DMS53 (cell line): ENCODE measurements at regions not wholly inside any gene's neighbourhood (a gene's known extent, or its start where the extent isn't known, plus 50 kb on each side); places are given as distances from the start of the nearest gene placed in this dataset.
A peak's percentile ranks its signal among the peaks of the same experiment; 100 is the strongest.

Source experiments
- DNase-seq: peaks from one replicate; lab custom pipeline; 2025; lab: John Stamatoyannopoulos, UW

GRCh38 chr2:129142465-129142864, 823.8 kb upstream of the HS6ST1 start:
- no peak for DNase-seq

DNA sequence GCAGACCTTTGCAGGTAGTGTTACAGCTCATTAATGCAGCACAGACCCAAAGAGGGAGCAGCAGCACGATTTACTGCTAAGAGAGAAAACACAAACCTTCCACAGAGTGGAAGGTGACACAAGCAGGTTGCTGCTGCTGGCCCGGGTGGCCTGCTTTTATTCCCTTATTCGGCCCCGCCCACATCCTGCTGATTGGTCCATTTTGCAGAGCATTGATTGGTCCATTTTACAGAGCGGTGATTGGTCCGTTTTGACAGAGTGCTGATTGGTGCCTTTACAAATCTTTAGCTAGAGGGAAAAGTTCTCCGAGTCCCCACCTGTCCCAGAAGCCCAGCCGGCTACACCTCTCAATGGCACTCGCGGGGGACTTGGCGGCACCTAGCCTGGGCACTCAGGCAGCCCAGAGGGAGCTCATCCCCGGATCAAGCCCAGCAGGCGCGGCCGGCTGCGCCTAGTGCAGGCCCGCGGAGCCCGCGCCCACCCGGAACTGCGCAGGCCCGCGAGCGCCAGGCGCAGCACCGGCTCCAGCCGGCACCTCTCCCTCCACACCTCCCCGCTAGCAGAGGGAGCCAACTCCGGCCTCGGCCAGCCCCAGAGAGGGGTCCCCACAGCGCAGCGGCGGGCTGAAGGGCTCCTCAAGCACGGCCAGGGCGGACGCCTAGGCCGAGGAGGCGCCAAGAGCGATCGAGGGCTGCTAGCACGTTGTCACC, 825.6 kb upstream of the HS6ST1 start:
- peak; percentile 76 for DNase-seq

GRCh38 chr2:129152514-129152913, 827.0 kb upstream of the RAB6C start:
- no peak for DNase-seq

GRCh38 chr2:129160879-129161278, 818.6 kb upstream of the RAB6C start:
- DNase-seq, result no peak

GRCh38 chr2:129164220-129164949, 815.1 kb upstream of the RAB6C start:
- no peak for DNase-seq

DNA sequence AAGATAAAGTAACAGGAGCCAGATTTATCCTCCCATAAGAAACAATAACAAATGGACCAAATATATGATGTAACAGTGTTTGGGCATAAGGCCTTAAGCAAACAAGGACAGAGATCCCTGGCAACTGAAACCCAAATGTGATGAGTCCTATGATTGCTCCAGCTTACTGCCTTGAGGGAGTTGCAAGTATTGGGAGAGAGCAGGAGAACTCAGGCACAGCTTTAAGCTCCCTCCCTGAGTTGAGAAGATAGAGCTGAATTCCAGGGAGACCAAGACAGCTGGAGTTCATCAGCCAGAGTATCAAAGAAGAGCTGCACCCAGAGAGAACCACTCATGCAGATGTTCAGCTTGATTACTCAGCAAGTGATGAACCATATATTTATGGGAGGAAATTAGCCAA, 814.5 kb upstream of the RAB6C start:
- no peak for DNase-seq

- DNase-seq, result no peak
These were observed 812.0 kb upstream of the RAB6C start for GRCh38 chr2:129167456-129167855.

- DNase-seq, result no peak
These were observed 808.9 kb upstream of the RAB6C start for GRCh38 chr2:129170570-129170969.

DNA sequence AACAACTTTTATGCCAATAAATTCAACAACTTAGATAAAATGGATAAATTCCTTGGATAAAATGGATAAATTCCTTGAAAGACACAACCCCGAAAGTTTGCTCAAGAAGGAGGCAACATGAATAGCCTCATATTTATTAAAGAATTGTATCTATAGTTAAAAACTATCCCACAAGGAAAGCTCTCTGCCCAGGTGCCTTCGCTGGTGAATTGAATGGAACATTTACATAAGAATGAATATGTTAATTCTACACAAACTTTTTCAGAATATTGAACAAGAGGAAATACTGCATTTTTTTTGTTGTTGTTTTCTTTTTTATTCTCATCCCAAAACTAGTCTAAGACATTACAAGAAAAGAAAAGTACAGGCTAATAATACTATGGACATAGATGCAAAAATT, 805.3 kb upstream of the RAB6C start:
- no peak for DNase-seq

GRCh38 chr2:129175051-129175450, 804.4 kb upstream of the RAB6C start:
- no peak for DNase-seq

DNA sequence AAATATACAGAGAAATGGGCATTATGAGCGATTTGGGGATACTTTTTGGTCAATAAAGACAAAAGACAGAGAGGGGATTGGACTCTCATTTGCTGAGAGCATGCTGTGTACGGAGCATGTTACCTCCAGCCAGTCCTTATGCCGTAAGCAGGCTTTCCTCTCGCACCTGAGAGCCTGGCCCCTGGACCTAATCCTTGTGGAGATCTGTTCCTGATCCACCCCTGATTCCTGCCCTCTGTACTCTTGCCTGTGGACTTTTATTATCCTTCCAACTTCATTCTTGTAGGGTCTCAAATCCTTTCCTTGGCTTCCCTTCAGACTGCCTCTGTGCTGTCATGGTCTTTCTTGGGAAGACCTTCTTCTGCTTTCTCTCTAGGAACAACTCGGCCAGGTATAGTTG, 803.1 kb upstream of the RAB6C start:
- DNase-seq, result no peak

DNA sequence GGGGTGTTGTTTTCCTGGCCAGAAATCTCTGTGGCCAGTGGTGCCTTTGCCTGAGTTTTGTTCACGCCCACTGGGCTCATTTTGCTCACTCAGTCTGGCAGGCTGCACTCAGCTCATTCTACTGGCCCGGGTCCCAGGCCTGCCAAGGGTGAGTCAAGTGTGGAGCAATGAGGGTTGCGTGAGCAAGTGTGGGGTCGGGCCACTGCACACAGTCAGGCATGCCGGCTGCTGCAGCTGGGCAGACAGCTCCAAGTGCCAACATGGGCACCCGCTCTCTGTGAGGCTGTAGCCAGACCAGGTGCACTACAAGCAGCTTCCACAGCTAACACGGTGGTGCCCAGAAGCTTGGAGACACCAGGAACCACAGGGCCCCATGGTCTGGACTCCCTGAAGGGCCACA, 801.1 kb upstream of the RAB6C start:
- DNase-seq, result no peak

GRCh38 chr2:129179199-129179598, 800.3 kb upstream of the RAB6C start:
- DNase-seq, result no peak

DNA sequence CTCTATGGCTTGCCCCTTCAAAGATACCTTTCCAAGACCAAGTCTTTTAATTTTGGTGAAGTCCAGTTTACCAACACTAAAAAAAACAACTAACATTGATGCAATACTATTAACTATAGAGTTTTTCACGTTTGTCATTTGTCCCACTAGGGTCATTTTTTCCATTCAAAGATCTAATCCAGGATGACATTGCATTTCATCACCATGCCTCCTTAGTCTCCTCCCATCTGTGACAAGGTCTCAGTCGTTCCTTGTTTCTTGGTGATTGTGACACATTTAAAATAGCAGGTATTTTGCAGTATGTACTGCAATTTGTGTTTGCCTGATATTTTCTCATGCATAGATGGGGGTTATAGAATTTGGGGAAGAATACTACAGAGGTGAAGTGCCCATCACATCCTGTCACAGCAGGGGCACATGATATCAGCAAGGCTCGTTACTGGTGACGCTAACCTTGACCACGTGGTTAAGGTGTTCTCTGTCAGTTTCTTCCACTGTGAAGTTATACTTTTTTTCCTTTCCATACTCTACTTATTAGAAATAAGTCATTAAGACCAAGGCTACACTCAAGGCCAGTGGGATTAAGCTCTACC, 799.2 kb upstream of the RAB6C start:
- DNase-seq, result no peak

DNA sequence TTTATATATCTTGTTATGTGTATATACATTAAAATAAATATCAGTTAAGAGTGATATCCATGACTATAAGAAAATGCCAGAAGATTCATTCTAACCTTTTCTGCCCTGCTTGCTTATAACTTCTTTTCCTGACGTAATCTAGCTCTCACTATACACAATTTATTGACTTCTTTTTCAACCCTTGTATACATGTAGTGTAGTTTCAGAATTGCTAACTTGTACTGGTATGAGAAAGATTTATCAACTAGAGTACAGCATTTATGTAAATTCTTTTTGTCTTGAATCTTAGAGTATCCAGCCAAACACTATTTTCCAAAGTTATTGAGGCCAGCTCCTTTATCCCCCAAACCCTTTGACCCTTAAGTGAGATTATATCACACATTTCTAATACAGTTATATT, 798.0 kb upstream of the RAB6C start:
- no peak for DNase-seq

GRCh38 chr2:129181963-129182362, 797.5 kb upstream of the RAB6C start:
- no peak for DNase-seq

- no peak for DNase-seq
These were observed 792.1 kb upstream of the RAB6C start for GRCh38 chr2:129187343-129187742.

DNA sequence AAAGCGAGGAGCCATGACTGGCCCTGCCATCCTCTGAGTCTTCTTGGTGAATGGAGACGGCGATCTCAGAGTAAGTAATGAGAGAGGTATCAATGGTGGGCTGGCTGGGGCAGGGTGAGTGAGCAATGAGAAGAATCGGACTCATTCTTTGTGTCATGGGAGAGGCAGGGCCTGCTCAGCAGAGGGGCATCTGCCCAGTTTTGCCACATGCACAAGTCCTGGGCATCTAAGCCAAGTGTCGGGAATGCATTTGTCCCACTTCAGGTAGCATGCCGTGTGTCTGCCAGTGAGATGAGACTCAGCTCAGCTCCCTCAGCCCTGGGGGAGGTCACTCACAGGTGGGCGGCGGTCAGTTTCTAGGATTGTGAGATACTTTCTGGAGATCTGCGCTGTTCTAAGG, 791.0 kb upstream of the RAB6C start:
- DNase-seq, result no peak

DNA sequence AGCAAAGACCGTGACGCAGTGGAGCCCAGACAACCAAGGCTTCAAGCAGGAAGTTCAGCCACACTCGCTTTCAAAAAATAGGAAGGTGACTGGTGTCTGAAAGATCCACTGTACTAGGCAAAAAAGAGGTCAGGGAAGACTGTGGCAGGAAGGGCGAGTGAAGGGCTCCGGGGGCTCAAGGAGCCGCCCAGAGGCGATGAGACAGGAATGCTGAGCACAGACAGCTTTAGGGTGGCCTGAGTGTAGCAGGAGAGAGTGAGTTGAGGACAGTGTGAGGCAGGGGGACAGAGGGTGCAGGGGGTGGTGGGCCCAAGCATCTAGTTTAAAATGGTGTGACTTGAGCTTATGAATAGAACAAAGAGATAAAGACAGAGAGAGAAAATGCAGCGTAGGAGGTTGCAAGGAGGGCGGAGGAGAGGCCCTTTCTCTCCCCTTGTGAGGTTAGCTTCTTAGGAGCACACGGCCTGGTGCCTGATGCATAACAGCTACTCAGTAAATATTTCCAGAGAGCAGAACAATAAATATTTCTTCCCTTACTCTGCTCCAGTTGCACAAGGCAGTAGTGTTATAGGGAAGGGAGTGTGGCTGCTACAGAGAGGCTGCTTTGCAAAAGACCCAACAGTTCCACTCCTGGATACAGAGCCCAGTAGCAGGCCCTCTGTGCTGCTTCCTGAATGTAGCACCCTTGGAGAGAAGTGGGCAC, 789.7 kb upstream of the RAB6C start:
- DNase-seq, result no peak

DNA sequence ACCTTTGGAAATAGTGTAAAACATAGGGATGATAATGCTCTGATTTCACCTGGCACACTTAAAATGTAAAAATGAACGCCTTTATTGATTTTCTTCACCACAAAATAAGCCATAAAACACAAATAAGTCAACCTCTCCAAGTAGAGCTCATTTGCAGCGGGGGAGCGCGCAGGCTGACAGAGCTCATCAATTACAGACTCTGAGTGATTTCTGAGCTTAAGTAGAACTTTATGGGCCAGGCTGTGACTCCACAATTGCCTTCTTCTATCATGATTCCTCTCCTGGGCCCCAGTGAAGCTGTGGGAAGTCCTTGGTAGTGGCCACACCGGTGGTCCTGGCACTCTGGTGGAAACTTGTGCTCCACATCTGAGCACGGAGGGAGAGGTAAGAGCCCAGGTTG, 789.0 kb upstream of the RAB6C start:
- no peak for DNase-seq

DNA sequence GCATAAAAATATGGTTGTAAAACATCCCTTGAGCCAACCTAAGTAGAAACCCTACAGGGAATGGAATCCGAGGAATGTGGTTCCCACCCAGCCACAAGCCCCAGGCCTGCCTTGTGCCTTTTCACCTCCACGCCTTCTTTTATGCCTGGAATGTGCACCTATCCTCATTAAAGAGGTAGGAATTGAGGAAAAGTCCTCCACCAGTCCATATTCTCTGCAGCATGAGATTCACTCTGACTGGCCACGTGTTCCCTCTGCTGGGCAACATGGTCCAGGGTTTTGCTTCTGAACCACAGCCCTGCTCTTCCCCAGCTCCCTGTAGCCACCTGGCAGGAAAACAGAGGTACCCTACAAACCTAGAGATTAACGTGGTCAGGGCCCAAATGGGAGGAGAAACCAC, 787.9 kb upstream of the RAB6C start:
- no peak for DNase-seq

DNA sequence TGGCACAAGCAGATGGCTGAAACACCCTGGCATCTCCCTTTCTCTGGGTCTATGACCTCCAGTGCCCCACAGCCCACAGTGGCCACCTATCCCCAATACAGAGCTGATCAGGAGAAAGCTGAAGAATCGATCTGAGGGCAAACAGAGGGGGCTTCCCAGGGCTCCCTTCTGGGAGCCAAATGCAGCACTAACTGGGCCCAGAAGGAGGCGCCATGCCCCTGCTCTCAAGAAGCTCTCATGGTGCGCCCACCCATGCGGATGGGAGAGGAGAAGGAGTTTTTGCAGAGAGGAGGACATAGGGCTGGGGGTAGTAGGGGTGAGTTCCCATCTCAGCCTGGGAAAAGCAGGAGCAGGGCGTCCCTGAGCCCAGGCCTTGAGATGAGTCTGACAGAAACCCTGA, 787.3 kb upstream of the RAB6C start:
- DNase-seq, result no peak

GRCh38 chr2:129192841-129193253, 786.6 kb upstream of the RAB6C start:
- no peak for DNase-seq
